Right lobe of liver (tissue), 6 donors: ENCODE measurements at regions not wholly inside any gene's neighbourhood (a gene's known extent, or its start where the extent isn't known, plus 50 kb on each side); places are given as distances from the start of the nearest gene placed in this dataset.

Source experiments
- ATAC-seq, 4 donors: fragments of 200-7000 bp; cut with Tn5 transposase; one replicate each; pipeline ENCODE4 v1.9.1; 2020; ENCODE audit warnings: mild to moderate bottlenecking in 4 of 4, moderate library complexity in 4 of 4
- DNase-seq, 3 donors: peaks; one replicate each; pipeline ENCODE4 v3.0.0-alpha.2; 2020
- H3K27ac ChIP-seq, 3 donors: fragments of 200-600 bp; one replicate each; pipeline ENCODE4 v1.8.0; 2022
- H3K27me3 ChIP-seq, 2 donors: fragments of 200-600 bp; one replicate each; pipeline ENCODE4 v1.8.0; 2022
- H3K36me3 ChIP-seq, 4 donors: fragments of 200-600 bp; sonication (generic) in 1 of 4; one replicate each; pipeline versions ENCODE4 v1.5.1 to v1.8.0; 2017 to 2022; ENCODE audit warnings: control low read depth in 1 of 4
- H3K4me1 ChIP-seq, 4 donors: fragments of 200-600 bp; sonication (generic) in 1 of 4; one replicate each; pipeline versions ENCODE4 v1.5.1 to v1.8.0; 2017 to 2022; ENCODE audit warnings: control low read depth in 1 of 4
- H3K4me3 ChIP-seq, 3 donors: fragments of 200-600 bp; one replicate each; pipeline ENCODE4 v1.8.0; 2022
- H3K9me3 ChIP-seq, 4 donors: fragments of 200-600 bp; sonication (generic) in 1 of 4; one replicate each; pipeline versions ENCODE4 v1.5.1 to v1.8.0; 2017 to 2022; ENCODE audit warnings: control low read depth in 1 of 4
- CTCF ChIP-seq, 4 donors: fragments of 200-600 bp in 3 of 4; fragments of 450-650 bp in 1 of 4; IDR thresholded peaks; one replicate each; pipeline versions ENCODE4 v1.5.1 to v1.8.0; 2016 to 2022; ENCODE audit warnings: antibody characterized with exemption in 4 of 4, mild to moderate bottlenecking in 2 of 4
- POLR2A ChIP-seq: fragments of 450-650 bp; IDR thresholded peaks from one replicate; pipeline ENCODE4 v1.6.1; 2017; ENCODE audit warnings: antibody characterized with exemption, mild to moderate bottlenecking
- WGBS: methylation state at CpG from one replicate; pipeline ENCODE4 v1.1.6; 2018; ENCODE audit warnings: low coverage, low lambda C conversion rate; ENCODE audit not compliant: insufficient coverage; ENCODE audit errors: missing lambda C conversion rate; 5-methylcytosine and 5-hydroxymethylcytosine counted together
- intact Hi-C, 2 donors: fragments of 100-400 bp; cut with DNase I; formaldehyde crosslinking; loops; one replicate each; pipeline versions ENCODE4 v1.11.2 to v1.14.1; 2022
- donor health status: DM: no; HTN: yes; CAD: no.
- donor health status: DM: no; HTN: no; CAD: no.
- donor health status: DM: no; HTN: no; CAD: no.
- donor health status: DM: no; HTN: yes; CAD: no.
- donor health status: DM: no; HTN: yes; CAD: no.

GRCh38 chrX:20488473-20488872, 221.8 kb upstream of the RPS6KA3 start:
- no peaks in the 10 kb centered on the region for H3K36me3 ChIP-seq
- no peak for ATAC-seq
- no peak for DNase-seq
- peaks cover 0 to 5% (median 0%) of the 10 kb centered on the region in 4 donors for H3K9me3 ChIP-seq
- no peaks in the 10 kb centered on the region for H3K4me1 ChIP-seq
- H3K4me3 ChIP-seq, result no peak overlapping the region
- no peak for TF ChIP-seq CTCF (IDR thresholded peaks at IDR 0.05)
- no peak for TF ChIP-seq POLR2A
- WGBS, result 67% methylated on average over 1 of the region's 1 CpG
- intact Hi-C loops, result no loop called here
- no peaks in the 10 kb centered on the region for H3K27me3 ChIP-seq
- no peak overlapping the region for H3K27ac ChIP-seq

GRCh38 chrX:20487227-20487626, 220.5 kb upstream of the RPS6KA3 start:
- 47% methylated on average over 1 of the region's 1 CpG for WGBS
- no peaks in the 10 kb centered on the region for H3K27me3 ChIP-seq
- DNase-seq (no peak), ATAC-seq (no peak)
- H3K4me1 ChIP-seq, result no peaks in the 10 kb centered on the region
- no peaks in the 10 kb centered on the region for H3K36me3 ChIP-seq
- peaks cover 0 to 5% (median 0%) of the 10 kb centered on the region in 4 donors for H3K9me3 ChIP-seq
- intact Hi-C loops, result no loop called here
- TF ChIP-seq CTCF (IDR thresholded peaks at IDR 0.05) (no peak), POLR2A (no peak)
- no peak overlapping the region for H3K4me3 ChIP-seq
- H3K27ac ChIP-seq, result no peak overlapping the region

- WGBS, result 27% methylated on average over 2 of the region's 2 CpGs
- no peak for ATAC-seq
- no peak for DNase-seq
- TF ChIP-seq POLR2A, result no peak
- TF ChIP-seq CTCF (IDR thresholded peaks at IDR 0.05), result no peak
- intact Hi-C loops, result no loop called here
- Histone ChIP-seq H3K4me1 (no peaks in the 10 kb centered on the region), H3K27me3 (no peaks in the 10 kb centered on the region), H3K27ac (no peak overlapping the region), H3K9me3 (no peaks in the 10 kb centered on the region), H3K36me3 (no peaks in the 10 kb centered on the region), H3K4me3 (no peak overlapping the region)
These were observed 214.9 kb upstream of the RPS6KA3 start for GRCh38 chrX:20481632-20482031.

- Histone ChIP-seq H3K9me3 (no peaks in the 10 kb centered on the region), H3K27me3 (no peaks in the 10 kb centered on the region), H3K36me3 (no peaks in the 10 kb centered on the region), H3K4me1 (no peaks in the 10 kb centered on the region), H3K27ac (no peak overlapping the region), H3K4me3 (no peak overlapping the region)
- TF ChIP-seq CTCF (IDR thresholded peaks at IDR 0.05), result no peak
- TF ChIP-seq POLR2A, result no peak
- intact Hi-C loops, result no loop called here
- WGBS, result 36% methylated on average over 4 of the region's 4 CpGs
- DNase-seq (no peak), ATAC-seq (no peak)
These were observed 213.2 kb upstream of the RPS6KA3 start for GRCh38 chrX:20479896-20480295.

- ATAC-seq (no peak), DNase-seq (no peak)
- no peaks in the 10 kb centered on the region for H3K9me3 ChIP-seq
- H3K36me3 ChIP-seq, result no peaks in the 10 kb centered on the region
- H3K4me1 ChIP-seq, result no peaks in the 10 kb centered on the region
- 58% methylated on average over 2 of the region's 2 CpGs for WGBS
- H3K27ac ChIP-seq, result no peak overlapping the region
- intact Hi-C loops, result no loop called here
- TF ChIP-seq POLR2A (no peak), CTCF (IDR thresholded peaks at IDR 0.05) (no peak)
- H3K4me3 ChIP-seq, result no peak overlapping the region
- no peaks in the 10 kb centered on the region for H3K27me3 ChIP-seq
These were observed 212.3 kb upstream of the RPS6KA3 start for GRCh38 chrX:20479048-20479447.
